Islet precursor cell (in vitro differentiated cells): ENCODE measurements at regions not wholly inside any gene's neighbourhood (a gene's known extent, or its start where the extent isn't known, plus 50 kb on each side); places are given as distances from the start of the nearest gene placed in this dataset.
"Not testable (repeated sequence)": the region's sequence is repeated elsewhere in the genome, so short reads cannot be mapped to it uniquely, and the experiment has no call there.

ENCODE experiments used
- DNase-seq: peaks from one replicate; pipeline ENCODE4 v3.0.0-alpha.2; 2018

GRCh38 chr5:124504081-124504916, 242.1 kb downstream of the ZNF608 start:
- no peak for DNase-seq

- no peak for DNase-seq
These were observed 243.9 kb downstream of the ZNF608 start for GRCh38 chr5:124502551-124502950.

DNA sequence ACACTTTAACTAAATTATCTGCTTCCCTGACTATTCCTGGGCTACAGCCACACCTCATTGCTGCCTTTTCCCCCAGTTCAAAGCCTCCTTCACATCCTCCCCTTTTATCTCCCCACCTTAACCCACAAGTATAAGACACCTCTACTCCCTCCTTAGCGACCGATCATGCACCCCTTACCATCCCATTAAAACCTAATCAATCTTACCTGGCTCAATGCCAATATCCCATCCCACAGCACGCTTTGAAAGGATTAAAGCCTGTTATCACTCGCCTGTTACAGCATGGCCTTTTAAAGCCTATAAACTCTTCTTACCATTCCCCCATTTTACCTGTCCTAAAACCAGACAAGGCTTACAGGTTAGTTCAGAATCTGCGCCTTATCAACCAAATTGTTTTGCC, 246.6 kb downstream of the ZNF608 start:
- not testable (repeated sequence) for DNase-seq

DNA sequence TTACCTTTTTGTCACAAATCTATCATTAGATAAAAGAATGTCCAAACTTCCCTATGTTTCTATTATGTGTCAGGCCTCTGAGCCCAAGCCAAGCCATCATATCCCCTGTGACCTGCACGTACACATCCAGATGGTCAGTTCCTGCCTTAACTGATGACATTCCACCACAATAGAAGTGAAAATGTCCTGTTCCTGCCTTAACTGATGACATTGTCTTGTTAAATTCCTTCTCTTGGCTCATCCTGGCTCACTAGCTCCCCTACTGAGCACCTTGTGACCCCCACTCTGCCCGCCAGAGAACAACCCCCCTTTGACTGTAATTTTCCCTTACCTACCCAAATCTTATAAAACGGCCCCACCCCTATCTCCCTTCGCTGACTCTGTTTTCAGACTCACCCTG, 249.5 kb downstream of the ZNF608 start:
- DNase-seq: not testable (repeated sequence)

- no peak for DNase-seq
These were observed 251.8 kb downstream of the ZNF608 start for GRCh38 chr5:124494540-124495116.

- DNase-seq: no peak
These were observed 253.8 kb downstream of the ZNF608 start for GRCh38 chr5:124492444-124493224.

GRCh38 chr5:124490315-124490714, 256.1 kb downstream of the ZNF608 start:
- DNase-seq: not testable (repeated sequence)

DNA sequence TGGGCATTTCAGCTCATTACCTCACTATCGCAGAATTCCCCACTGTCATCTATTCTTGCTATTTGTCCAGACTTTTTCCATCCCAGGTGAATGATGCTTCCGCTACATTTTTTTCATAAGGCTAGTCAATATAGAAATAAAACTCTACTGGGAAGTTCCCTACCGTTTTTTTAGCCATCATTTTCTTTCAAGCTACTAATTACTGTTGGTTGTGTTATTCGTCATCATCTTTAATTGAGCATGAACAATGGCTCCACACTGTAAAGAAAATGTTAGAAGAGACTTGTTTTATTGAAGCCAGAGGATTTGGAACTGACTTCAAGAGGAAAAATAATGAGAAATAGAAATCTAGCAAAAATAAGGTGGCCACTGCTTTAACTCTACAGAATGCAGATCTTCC, 265.0 kb downstream of the ZNF608 start:
- no peak for DNase-seq

DNA sequence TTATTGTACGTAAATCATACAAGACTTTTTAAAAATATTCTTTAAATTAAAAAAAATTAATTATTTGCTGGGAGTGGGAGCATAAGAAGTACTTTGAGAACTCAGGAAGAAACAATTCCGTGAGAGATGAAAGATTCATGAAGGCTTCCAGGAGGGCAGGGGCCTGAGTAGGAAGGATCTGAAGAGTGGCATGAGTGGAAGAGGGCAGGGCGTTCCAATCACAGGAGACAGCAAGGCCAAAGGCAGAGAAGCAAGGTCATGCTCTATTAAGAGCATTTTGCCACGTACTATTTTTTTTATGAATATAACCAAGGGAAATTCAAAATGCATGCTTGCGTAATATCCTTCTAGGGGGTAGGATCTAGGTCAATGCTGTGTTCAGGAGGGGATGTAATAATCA, 265.5 kb downstream of the ZNF608 start:
- DNase-seq: no peak

DNA sequence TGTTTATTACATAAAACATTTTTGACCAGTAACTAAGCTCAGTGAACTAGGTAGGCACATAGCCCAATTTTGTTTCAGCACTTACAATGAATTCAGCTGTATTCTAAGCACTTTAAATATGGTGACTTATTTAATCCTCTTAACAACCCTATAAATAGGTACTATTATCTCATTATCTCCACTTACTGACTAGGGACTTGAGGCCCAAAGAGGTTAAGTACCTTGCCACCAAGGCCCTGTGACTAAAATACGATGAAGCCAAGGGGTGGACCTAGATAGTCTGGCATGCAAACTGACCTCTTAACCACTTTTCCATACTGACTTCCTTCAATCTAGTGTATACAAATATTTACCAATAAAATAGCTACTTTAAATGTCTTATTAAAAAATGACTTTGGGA, 266.4 kb downstream of the ZNF608 start:
- no peak for DNase-seq

GRCh38 chr5:124478264-124478663, 268.2 kb downstream of the ZNF608 start:
- no peak for DNase-seq

DNA sequence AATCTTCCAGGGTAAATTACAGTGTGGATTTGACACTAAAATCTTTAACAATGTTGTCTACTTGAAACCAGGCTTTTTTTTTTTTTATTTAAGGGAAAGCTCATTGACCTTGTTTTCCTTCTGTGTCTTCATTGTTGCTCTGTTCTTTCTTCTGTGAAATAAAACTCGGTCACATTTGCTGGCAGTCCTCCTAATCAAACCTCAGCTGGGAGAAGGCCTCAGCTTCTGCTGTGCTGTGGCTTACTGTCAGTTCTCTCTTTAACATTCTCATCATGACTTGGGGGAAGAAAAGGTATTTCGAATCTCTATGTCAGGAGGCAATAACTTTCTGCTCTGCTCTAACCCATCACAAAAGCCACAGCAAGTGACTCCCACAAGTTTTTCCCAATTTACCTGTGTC, 268.9 kb downstream of the ZNF608 start:
- DNase-seq: no peak

DNA sequence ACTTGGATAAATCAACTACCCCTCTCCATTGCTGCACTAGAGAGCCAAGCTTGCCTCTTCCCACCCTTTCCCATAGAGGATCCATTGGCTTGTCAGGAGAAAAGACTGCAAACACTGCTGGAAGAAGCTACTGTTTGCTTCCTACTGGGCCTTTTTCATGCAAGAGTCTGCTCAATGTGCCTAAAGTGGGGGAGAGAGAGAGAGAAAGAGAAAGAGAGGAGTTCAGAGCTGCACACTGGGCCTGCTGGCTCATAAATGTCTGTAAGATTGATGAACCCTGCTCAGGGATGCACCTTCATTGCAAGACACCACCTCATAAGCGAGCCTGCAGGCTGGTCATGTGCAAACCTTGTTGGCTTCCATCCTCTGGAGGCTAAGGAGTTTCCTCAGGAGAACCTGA, 269.4 kb downstream of the ZNF608 start:
- no peak for DNase-seq

DNA sequence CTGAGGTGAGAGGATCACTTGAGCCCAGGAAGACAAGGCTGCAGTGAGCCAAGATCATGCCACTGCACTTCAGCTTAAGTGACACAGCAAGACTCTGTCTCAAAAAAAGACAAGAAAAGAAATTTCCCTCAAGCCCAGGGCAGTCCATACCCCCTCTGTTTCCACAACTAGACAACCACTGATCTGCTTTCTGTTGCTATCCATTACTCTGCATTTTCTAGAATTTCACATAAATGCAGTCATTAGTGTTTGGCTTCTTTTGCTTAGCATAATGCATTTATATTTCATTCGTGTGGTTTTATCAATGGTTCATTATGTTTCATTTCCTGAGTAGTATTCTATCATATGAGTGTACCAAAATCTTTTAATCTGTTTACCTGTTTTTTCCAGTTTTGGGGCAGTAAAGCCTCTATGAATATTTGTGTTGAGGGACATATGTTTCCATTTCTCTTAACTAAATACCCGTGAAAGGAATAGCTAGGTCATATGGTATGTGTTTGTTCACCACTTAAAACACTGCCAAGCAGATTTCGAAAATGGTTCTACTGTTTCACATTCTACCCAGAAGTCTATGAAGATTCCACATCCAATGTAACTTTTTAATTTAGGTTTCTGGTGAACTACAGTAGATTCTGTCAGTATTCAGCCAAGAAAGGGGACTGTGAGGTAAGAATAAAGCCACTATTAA, 271.8 kb downstream of the ZNF608 start:
- no peak for DNase-seq

GRCh38 chr5:124468671-124469411, 277.6 kb downstream of the ZNF608 start:
- no peak for DNase-seq

DNA sequence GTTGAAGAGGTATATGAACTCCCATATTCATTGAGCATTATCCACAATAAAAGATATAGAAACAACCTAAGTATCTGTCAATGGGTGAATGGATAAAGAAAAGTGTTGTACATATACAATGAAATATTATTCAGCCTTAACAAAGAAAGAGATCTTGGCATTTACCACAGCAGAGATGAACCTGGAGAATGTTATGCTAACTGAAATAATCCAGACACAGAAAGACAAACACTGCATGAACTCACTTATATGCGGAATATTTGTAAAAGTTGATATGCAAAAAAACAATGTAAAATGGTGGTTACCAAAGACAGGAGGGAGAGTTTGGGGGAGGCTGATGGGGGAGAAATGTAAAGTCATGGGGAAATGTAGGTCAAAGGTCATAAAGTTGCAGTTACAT, 278.7 kb downstream of the ZNF608 start:
- DNase-seq: no peak

GRCh38 chr5:124466011-124466410, 280.4 kb downstream of the ZNF608 start:
- no peak for DNase-seq

DNA sequence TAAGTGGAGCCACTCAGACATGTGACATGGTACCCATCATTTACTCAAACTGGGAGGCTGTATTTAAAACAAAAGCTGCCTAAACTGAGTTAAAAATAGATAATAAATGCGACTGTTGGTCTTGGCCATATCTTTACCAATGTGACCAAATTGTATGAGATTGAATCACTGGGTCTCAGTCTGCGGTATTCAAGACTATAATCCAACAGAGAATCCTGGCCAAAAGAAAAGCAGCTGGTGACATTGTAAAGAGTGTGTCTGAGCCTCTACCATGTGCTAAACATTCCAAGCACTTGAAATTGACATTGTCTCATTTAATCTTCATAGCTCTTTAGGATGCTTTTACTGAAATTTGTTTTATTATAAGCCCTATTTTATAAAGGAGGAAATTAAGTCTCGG, 282.6 kb downstream of the ZNF608 start:
- no peak for DNase-seq

- DNase-seq: no peak
These were observed 283.7 kb downstream of the ZNF608 start for GRCh38 chr5:124462751-124463150.

DNA sequence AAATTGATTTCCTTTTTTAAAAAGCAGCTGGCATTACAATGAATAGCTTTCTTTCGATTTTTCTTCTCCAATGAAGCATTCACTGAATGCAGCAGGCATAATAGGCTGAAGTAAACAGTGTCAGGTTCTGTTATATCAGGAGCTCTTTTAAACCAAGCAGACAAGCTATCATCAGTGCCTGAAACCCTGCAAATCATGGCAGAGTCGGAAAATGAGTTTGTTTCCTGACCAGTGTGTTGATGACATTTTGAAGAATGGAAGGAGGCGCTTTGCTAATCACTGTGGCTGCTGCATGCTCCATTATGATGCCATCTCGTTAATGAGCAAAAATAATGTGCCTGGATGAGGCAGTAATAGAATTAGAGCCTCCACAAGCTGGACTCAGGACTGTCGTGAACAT, 284.5 kb downstream of the ZNF608 start:
- DNase-seq: no peak

DNA sequence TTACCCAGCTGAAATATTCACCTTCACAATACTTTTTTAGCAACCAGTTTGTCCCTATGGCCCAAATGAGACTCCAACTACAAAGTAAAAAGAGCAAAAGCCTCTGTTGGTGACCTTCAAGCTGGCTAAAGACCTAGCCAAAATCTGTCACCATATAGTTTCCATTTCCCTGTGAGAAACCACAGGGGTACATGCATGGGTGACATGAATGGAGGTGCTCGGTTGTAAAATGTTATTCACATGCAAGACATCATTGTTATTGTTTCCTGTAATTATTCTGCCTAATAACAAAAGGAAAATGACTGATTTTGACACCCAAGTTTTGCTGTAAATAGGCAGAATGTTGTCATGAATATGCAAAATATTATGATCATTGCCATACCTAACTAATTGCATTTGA, 285.3 kb downstream of the ZNF608 start:
- no peak for DNase-seq

DNA sequence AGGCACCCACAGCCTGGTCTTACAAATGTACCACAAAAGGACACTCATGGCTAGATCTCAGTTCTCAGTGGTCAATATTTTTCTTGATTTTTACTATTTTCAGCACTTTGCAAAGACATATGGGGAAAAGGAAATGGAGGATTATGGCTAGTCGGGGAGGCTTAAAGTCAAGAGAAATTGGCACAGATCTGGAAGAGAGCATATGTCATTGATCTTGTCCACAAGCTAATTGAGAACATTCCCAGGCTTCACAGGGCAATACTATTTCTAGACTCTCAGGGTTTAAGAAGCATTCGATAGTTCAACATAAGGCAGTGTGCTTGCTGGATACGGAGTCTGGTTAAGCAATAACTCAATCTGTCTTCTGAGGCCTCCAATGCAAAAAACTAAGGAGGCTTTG, 285.8 kb downstream of the ZNF608 start:
- no peak for DNase-seq

- no peak for DNase-seq
These were observed 286.5 kb downstream of the ZNF608 start for GRCh38 chr5:124459984-124460383.
